Keratinocyte (primary cell): ENCODE measurements at regions not wholly inside any gene's neighbourhood (a gene's known extent, or its start where the extent isn't known, plus 50 kb on each side); places are given as distances from the start of the nearest gene placed in this dataset.

Source experiments
- DNase-seq: peaks from one replicate; pipeline ENCODE4 v3.0.0-alpha.2; 2011; ENCODE audit warnings: low read depth, missing footprints, low spot score
- FAIRE-seq: peaks from 2 replicates; lab custom pipeline; 2011; peaks lifted over from hg19 to GRCh38; lab: Jason Lieb, UNC
- H2AFZ ChIP-seq: 2 replicates; pipeline ENCODE4 v1.6.0; 2012; ENCODE audit warnings: low read length, control low read depth, inconsistent platforms; ENCODE audit not compliant: control insufficient read depth
- H3K27ac ChIP-seq: 2 replicates; pipeline ENCODE4 v1.5.1; 2011; ENCODE audit warnings: low read length; ENCODE audit not compliant: control insufficient read depth, insufficient read depth
- H3K27me3 ChIP-seq: 3 replicates; pipeline ENCODE4 v1.6.0; 2011; ENCODE audit warnings: low read length; ENCODE audit not compliant: control insufficient read depth, insufficient read depth; ENCODE audit errors: extremely low read depth
- H3K36me3 ChIP-seq, 2 experiments: 2 replicates in 1 of 2; 3 replicates in 1 of 2; pipeline ENCODE4 v1.5.1; 2011; ENCODE audit warnings: low read length in 2 of 2, mild to moderate bottlenecking in 1 of 2; ENCODE audit not compliant: control insufficient read depth in 2 of 2, insufficient read depth in 2 of 2; ENCODE audit errors: extremely low read depth in 1 of 2
- H3K4me1 ChIP-seq: 3 replicates; pipeline ENCODE4 v1.5.1; 2011; ENCODE audit warnings: low read length; ENCODE audit not compliant: control insufficient read depth, insufficient read depth; ENCODE audit errors: extremely low read depth
- H3K4me2 ChIP-seq: 3 replicates; pipeline ENCODE4 v1.6.0; 2011; ENCODE audit warnings: low read depth, low read length; ENCODE audit not compliant: control insufficient read depth, insufficient read depth; ENCODE audit errors: extremely low read depth
- H3K4me3 ChIP-seq, 3 experiments: fragments of 200-600 bp in 1 of 3; sonication (generic) in 1 of 3; 2 replicates in 2 of 3; 3 replicates in 1 of 3; pipeline ENCODE4 v1.5.1; 2011 to 2016; ENCODE audit warnings: low read length in 3 of 3, mild to moderate bottlenecking in 3 of 3, control low read depth in 2 of 3, inconsistent platforms in 1 of 3, low read depth in 1 of 3, mixed read lengths in 1 of 3, mixed run types in 1 of 3, moderate library complexity in 1 of 3; ENCODE audit not compliant: control insufficient read depth in 2 of 3, insufficient read depth in 2 of 3; ENCODE audit errors: extremely low read depth in 1 of 3
- H3K79me2 ChIP-seq: 2 replicates; pipeline ENCODE4 v1.6.0; 2012; ENCODE audit warnings: low read length; ENCODE audit not compliant: control insufficient read depth, insufficient read depth
- H3K9ac ChIP-seq: 3 replicates; pipeline ENCODE4 v1.6.0; 2011; ENCODE audit warnings: low read length; ENCODE audit not compliant: control insufficient read depth, insufficient read depth; ENCODE audit errors: extremely low read depth
- H3K9me1 ChIP-seq: 3 replicates; pipeline ENCODE4 v1.6.0; 2011; ENCODE audit warnings: low read length; ENCODE audit not compliant: control insufficient read depth, insufficient read depth; ENCODE audit errors: extremely low read depth
- H3K9me3 ChIP-seq: 2 replicates; pipeline ENCODE4 v1.5.1; 2012; ENCODE audit warnings: low read depth, low read length; ENCODE audit not compliant: control insufficient read depth
- H4K20me1 ChIP-seq: 3 replicates; pipeline ENCODE4 v1.6.0; 2011; ENCODE audit warnings: low read length; ENCODE audit not compliant: control insufficient read depth, insufficient read depth; ENCODE audit errors: extremely low read depth
- CTCF ChIP-seq, 3 experiments: IDR thresholded peaks in 1 of 3; conservative IDR thresholded peaks in 1 of 3; optimal IDR thresholded peaks in 1 of 3; 2 replicates in 2 of 3; 3 replicates in 1 of 3; pipeline versions ENCODE3 to v1.5.1; 2011; ENCODE audit warnings: low read length in 3 of 3, mild to moderate bottlenecking in 3 of 3, moderate library complexity in 2 of 3, control low read depth in 1 of 3, inconsistent platforms in 1 of 3; ENCODE audit not compliant: insufficient read depth in 2 of 3; ENCODE audit errors: extremely low read depth in 1 of 3
- EZH2 ChIP-seq: IDR thresholded peaks from one replicate; pipeline ENCODE4 v1.6.1; 2012; ENCODE audit warnings: inconsistent platforms, mild to moderate bottlenecking, low read length, moderate library complexity
- dilution Hi-C: fragments of 300-500 bp; cut with MboI; formaldehyde crosslinking; loops from one replicate; pipeline ENCODE4 v1.7.0; 2020; ENCODE audit warnings: low sequenced_read_pairs; ENCODE audit not compliant: extremely low pct_ligation_motif_present

- Histone ChIP-seq H2AFZ (no peak overlapping the region), H3K79me2 (no peaks in the 10 kb centered on the region), H4K20me1 (no peaks in the 10 kb centered on the region), H3K27me3 (no peaks in the 10 kb centered on the region), H3K4me2 (no peak overlapping the region), H3K9me1 (no peaks in the 10 kb centered on the region), H3K27ac (no peak overlapping the region), H3K4me1 (peaks cover 17% of the 10 kb centered on the region), H3K4me3 (no peak overlapping the region), H3K36me3 (no peaks in the 10 kb centered on the region), H3K9me3 (no peaks in the 10 kb centered on the region), H3K9ac (no peak overlapping the region)
- FAIRE-seq = no peak
- TF ChIP-seq CTCF (optimal IDR thresholded peaks at IDR 0.05 in 1 of 3, IDR thresholded peaks at IDR 0.05 in 1 of 3, conservative IDR thresholded peaks at IDR 0.05 in 1 of 3; ENCODE audit: extremely low read depth in 1 of 3, insufficient read depth in 2 of 3, low read length in 3 of 3) (no peak), EZH2 (no peak)
- no peak for DNase-seq
- dilution Hi-C loops = no loop called here
These were observed 670.0 kb upstream of the ACVR2A start for GRCh38 chr2:147174824-147175254.

GRCh38 chr2:147173798-147174197, 671.0 kb upstream of the ACVR2A start:
- no peak for TF ChIP-seq EZH2
- TF ChIP-seq CTCF (optimal IDR thresholded peaks at IDR 0.05 in 1 of 3, IDR thresholded peaks at IDR 0.05 in 1 of 3, conservative IDR thresholded peaks at IDR 0.05 in 1 of 3; ENCODE audit: extremely low read depth in 1 of 3, insufficient read depth in 2 of 3, low read length in 3 of 3) = no peak
- DNase-seq (no peak), FAIRE-seq (peak; percentile 5)
- dilution Hi-C loops = no loop called here
- Histone ChIP-seq H3K79me2 (no peaks in the 10 kb centered on the region), H3K36me3 (no peaks in the 10 kb centered on the region), H3K9me1 (no peaks in the 10 kb centered on the region), H3K27me3 (no peaks in the 10 kb centered on the region), H3K9me3 (no peaks in the 10 kb centered on the region), H3K9ac (no peak overlapping the region), H3K4me2 (no peak overlapping the region), H3K4me3 (no peak overlapping the region), H3K27ac (no peak overlapping the region), H4K20me1 (no peaks in the 10 kb centered on the region), H2AFZ (no peak overlapping the region), H3K4me1 (peaks cover 17% of the 10 kb centered on the region)
